CD4-positive, alpha-beta T cell treated with Interleukin-21 for 1 hour (primary cell): ENCODE measurements at regions not wholly inside any gene's neighbourhood (a gene's known extent, or its start where the extent isn't known, plus 50 kb on each side); places are given as distances from the start of the nearest gene placed in this dataset.

ENCODE experiments used
- DNase-seq: peaks from one replicate; pipeline ENCODE4 v3.0.0-alpha.2; 2020

DNA sequence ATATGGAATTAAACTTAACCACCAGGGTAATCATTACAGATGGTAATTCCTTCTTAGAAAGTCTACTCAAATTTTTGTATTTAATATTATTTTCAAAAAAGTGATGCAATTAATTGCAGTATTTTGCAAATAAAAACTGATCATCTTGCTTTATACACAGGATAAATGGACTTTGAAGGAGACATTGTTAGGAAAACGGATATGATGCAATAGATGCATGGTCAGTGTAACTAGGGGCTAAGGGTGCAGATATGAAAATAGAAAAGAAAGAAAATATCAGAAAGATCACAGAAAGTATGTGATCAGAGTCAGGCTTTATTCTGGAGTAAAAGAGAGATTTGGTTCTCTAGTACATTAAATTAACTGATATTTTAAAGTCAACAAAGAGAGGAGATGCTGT, 401.7 kb downstream of the TLL1 start:
- no peak for DNase-seq

DNA sequence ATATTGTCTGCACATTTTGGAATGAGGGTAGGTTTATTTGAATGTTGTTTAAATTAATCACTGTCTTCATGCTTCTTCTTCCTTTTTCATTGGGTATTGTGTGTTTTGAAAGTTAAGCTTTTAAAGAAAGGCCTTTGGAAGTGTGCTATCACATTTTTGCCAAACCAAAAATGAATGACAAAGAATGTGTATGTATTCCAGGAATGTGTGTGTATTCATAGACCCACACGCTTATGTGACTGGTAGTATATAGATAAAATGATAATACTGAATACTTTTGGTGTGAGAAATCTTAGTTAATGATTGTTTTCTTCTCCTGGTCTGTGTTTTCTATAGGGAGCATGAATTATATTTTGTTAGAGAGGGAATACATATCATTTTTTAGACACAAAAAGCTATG, 404.4 kb downstream of the TLL1 start:
- DNase-seq: no peak

- DNase-seq: no peak
These were observed 404.8 kb downstream of the TLL1 start for GRCh38 chr4:166277853-166278252.

DNA sequence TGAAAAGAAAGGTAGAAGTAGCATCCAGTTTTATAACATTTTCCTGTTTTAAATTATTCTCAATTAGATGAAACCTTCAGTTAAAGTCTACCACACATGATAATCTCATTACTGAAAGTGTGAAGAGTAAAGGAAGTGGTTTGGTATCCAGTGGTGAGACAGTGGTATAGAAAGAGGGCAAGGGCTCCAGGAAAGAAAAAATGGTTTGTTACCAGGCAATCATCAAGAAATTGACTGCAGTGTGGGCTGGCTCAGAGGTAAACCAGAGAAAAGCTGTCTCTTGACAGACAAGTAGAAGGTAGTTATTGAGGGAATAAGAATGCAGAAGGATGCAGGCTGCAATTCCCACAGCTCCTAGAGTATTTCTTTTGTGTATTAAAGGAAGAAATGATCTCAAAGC, 406.2 kb downstream of the TLL1 start:
- DNase-seq: no peak

DNA sequence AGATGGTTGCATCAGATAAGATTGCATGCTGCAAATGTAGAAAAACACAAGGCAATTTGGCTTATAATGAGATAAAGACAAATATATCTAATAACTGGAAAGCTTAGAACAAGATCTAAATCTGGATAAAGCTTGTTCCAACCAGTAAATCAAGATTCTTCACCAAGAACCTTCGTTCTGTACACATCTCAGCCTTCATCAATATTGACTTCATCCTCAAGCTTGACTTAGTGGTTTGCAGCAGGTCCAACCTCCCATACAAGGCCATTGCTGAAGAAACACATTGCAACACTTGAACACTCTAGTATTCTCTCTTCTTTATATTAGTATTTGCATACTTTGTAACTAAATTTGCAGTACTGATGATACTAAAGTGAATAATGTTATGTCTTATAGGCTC, 407.6 kb downstream of the TLL1 start:
- no peak for DNase-seq

GRCh38 chr4:166282081-166282770, 409.2 kb downstream of the TLL1 start:
- DNase-seq: no peak

- DNase-seq: no peak
These were observed 411.2 kb downstream of the TLL1 start for GRCh38 chr4:166284221-166284620.

GRCh38 chr4:166290426-166290825, 417.4 kb downstream of the TLL1 start:
- DNase-seq: no peak

DNA sequence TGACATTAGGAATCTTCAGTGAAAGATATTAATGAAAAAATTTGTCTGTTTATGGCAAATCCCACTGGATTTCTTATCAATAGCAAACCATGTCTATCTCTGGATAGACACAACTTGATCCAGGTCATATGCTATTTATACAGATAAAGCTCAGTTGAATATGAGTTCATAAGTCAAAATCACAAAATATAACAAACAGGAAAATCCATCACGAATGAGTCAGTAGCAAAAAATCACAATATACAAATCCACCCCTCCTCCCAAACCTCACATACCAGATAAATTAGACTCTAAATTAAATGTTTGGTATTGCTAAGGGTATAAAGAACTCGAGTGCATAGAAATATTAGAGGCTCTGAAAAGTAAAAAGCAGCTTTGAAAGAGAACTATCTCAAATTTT, 420.5 kb downstream of the TLL1 start:
- DNase-seq: no peak

DNA sequence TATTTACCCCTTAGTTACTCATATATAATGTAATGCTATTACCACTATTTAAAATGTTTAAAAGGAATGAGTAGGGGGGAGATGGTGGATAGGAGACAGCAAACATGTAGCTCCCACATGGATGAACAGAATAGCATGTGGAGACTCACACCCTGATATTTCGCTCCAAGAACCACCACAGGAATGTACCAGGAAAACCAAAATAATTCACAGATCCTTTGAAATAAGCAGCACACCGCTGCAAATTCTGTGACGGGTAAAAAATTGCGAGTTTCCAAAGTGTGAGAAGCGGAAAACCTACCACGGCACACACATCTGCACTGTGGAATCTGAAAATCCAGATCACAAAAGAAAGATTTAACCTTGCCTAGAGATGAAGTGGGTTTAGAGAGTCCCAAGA, 428.2 kb downstream of the TLL1 start:
- DNase-seq: no peak

- DNase-seq: no peak
These were observed 435.6 kb downstream of the TLL1 start for GRCh38 chr4:166308647-166309046.

- DNase-seq: no peak
These were observed 436.2 kb downstream of the TLL1 start for GRCh38 chr4:166309286-166309685.

- DNase-seq: no peak
These were observed 438.1 kb downstream of the TLL1 start for GRCh38 chr4:166311169-166311568.

GRCh38 chr4:166312166-166312565, 439.1 kb downstream of the TLL1 start:
- no peak for DNase-seq

DNA sequence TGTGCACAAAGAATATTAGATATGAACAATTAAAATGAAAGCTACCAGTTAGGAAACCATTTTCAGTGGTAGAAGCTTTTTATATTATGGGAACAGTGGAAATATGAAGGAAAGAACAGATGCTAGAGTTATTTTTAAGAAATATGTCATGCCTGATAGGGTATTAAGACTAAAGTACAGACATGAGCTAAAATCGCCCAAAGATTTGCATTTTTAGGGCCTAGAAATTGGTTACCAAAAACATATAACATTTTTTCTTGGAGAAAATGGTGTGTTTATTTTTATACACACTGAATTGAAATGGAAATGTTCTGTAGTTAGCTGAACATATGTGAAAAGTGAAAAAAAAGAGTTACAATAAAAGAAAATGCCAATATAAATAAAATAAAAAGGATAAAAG, 441.9 kb downstream of the TLL1 start:
- no peak for DNase-seq

DNA sequence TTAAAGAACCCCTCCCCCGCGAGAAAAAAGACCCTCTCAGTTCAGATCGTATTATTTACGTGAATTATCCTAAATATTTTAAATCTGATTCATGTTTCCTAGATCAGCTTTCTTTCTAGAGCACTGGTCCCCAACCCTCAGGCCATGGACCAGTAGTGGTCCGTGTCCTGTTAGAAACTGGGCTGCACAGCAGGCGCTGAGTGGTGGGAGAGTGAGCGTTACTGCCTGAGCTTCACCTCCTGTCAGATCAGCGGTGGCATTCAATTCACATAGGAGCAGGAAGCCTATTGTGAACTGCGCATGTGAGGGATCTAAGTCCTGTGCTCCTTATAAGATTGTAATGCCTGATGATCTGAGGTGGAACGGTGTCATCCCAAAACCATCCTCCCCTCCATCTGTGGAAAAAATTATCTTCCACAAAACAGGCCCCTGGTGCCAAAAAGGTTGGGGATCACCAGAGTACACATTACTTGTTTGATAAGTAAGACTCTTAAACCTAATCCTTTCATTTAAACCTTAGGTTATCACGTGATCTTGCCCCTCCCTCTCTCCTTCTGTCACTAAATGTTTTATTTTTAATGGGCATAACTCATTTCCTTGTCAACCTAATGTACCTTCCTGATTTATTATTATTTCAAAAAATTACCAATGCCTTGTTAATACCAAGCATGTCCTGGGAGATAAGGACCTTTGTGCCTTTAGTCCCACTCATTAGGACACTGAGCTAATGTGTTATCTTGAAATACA, 442.9 kb downstream of the TLL1 start:
- no peak for DNase-seq

GRCh38 chr4:166318810-166319525, 445.9 kb downstream of the TLL1 start:
- DNase-seq: no peak

- DNase-seq: no peak
These were observed 450.2 kb downstream of the TLL1 start for GRCh38 chr4:166323250-166323649.

- DNase-seq: no peak
These were observed 451.3 kb downstream of the TLL1 start for GRCh38 chr4:166324321-166324720.

- no peak for DNase-seq
These were observed 462.4 kb downstream of the TLL1 start for GRCh38 chr4:166335256-166335938.

- DNase-seq: no peak
These were observed 469.0 kb downstream of the TLL1 start for GRCh38 chr4:166341992-166342391.

GRCh38 chr4:166363198-166363597, 490.2 kb downstream of the TLL1 start:
- no peak for DNase-seq

DNA sequence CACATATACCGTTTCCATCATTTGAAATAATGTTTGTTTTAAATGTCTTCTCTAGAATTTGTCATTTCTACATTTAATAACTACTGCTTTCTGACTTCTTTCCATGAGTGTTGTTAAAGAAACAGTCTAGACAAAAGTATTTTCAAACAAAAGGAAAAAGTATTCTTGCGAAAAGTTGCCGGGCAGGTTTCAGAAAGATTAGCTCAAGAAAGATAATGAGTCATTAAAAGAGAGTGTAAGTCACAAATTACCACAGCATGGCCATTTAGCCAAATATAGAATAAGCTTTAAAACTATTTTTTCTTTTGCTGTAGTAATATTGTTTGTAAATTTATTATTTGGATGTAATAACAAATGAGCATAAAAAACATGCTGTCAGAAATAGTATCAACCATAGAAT, 493.0 kb downstream of the TLL1 start:
- no peak for DNase-seq

DNA sequence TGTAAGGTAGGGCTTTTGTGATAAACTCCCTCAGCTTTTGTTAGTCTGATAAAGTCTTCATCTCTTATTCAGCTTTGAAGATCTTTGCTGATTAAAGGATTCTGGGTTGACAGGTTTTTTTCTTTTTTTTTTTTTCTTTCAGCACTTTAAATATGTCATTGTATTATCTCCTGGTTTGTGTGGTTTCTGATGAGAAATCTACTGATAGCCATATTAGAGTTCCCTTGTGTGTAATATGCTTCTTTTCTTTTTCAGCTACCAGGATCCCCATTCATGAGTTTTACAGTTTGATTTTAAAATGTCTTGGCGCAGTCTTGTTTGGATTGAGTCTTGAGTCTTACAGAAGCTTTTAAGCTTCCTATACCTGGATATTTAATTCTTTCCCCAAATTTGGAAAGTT, 504.5 kb downstream of the TLL1 start:
- no peak for DNase-seq
